Adrenal gland (tissue), 9 donors: ENCODE measurements at regions not wholly inside any gene's neighbourhood (a gene's known extent, or its start where the extent isn't known, plus 50 kb on each side); places are given as distances from the start of the nearest gene placed in this dataset.
A peak's percentile ranks its signal among the peaks of the same experiment; 100 is the strongest.

Experiments used
- DNase-seq, 7 donors: peaks; one replicate each; pipeline ENCODE4 v3.0.0-alpha.2; 2019 to 2020
- H3K27ac ChIP-seq, 5 donors: fragments of 200-600 bp; sonication (generic) in 4 of 5; 1 replicate in 3 of 5; 2 replicates in 2 of 5; pipeline versions ENCODE4 v1.5.1 to v1.8.0; 2016 to 2020; ENCODE audit warnings: mild to moderate bottlenecking in 1 of 5
- H3K27me3 ChIP-seq: fragments of 200-600 bp; 2 replicates; pipeline ENCODE4 v1.8.0; 2021
- H3K36me3 ChIP-seq, 2 donors: fragments of 200-600 bp; replicated peaks in 1 of 2; 1 replicate in 1 of 2; 2 replicates in 1 of 2; pipeline versions ENCODE4 v1.5.1 to v1.8.0; 2018 to 2022
- H3K4me1 ChIP-seq, 2 donors: fragments of 200-600 bp; replicated peaks in 1 of 2; 1 replicate in 1 of 2; 2 replicates in 1 of 2; pipeline versions ENCODE4 v1.5.1 to v1.8.0; 2018 to 2021
- H3K4me3 ChIP-seq, 4 donors: fragments of 200-600 bp; sonication (generic) in 3 of 4; one replicate each; pipeline ENCODE4 v1.5.1; 2016 to 2018
- H3K9me3 ChIP-seq, 3 donors: fragments of 200-600 bp; sonication (generic) in 1 of 3; replicated peaks in 1 of 3; 1 replicate in 2 of 3; 2 replicates in 1 of 3; pipeline versions ENCODE4 v1.5.1 to v1.8.0; 2016 to 2021
- CTCF ChIP-seq, 6 experiments: fragments of 450-650 bp in 4 of 6; fragments of 200-600 bp in 2 of 6; sonication (generic) in 1 of 6; IDR thresholded peaks; 1 replicate in 5 of 6; 2 replicates in 1 of 6; pipeline versions ENCODE4 v1.5.1 to v1.8.0; 2016 to 2021; ENCODE audit warnings: antibody characterized with exemption in 6 of 6, mild to moderate bottlenecking in 2 of 6, moderate library complexity in 1 of 6
- POLR2A ChIP-seq, 2 donors: fragments of 450-650 bp; IDR thresholded peaks; one replicate each; pipeline ENCODE4 v1.6.1; 2017; ENCODE audit warnings: antibody characterized with exemption in 2 of 2, mild to moderate bottlenecking in 2 of 2, moderate library complexity in 1 of 2
- WGBS, 4 donors: extraction: QIAGEN DNeasy Blood & Tissue Kit in 2 of 4; methylation state at CpG; one replicate each; pipeline versions ENCODE4 v1.1.5 to v1.1.7; 2013 to 2017; 5-methylcytosine and 5-hydroxymethylcytosine counted together
- intact Hi-C, 2 donors: fragments of 100-400 bp; cut with DNase I; formaldehyde crosslinking; loops; one replicate each; pipeline versions ENCODE4 v1.14.1 to v1.15.0; 2022 to 2023
- donor health status: healthy with polysubstance abuse.
- donor health status: Bipolar disorder and iron deficiency.
- donor health status: DM: yes; HTN: yes; CAD: no.
- donor health status: DM: no; HTN: no; CAD: no.
- donor health status: DM: no; HTN: no; CAD: no.

GRCh38 chr15:31482122-31482922, 155.7 kb downstream of the KLF13 start:
- Histone ChIP-seq H3K36me3 (no peaks in the 10 kb centered on the region), H3K27ac (no peak overlapping the region), H3K27me3 (peaks cover 18% of the 10 kb centered on the region), H3K9me3 (no peaks in the 10 kb centered on the region), H3K4me3 (no peak overlapping the region), H3K4me1 (no peaks in the 10 kb centered on the region)
- 91 to 95% (median 93%) methylated on average over 27 to 38 of the region's 38 CpGs for WGBS, 4 donors
- peak in 2 of 7 donors; percentile 15 to 33 for DNase-seq
- TF ChIP-seq POLR2A (IDR thresholded peaks at IDR 0.05) (no peak), CTCF (IDR thresholded peaks at IDR 0.05) (no peak)
- intact Hi-C loops, result loop anchor here (5.0 to 10.0 kb wide), 2 partner anchors 40 to 118 kb away; no protein-coding TSS in a partner anchor

GRCh38 chr15:31483053-31483985, 156.7 kb downstream of the KLF13 start:
- peak in 2 of 7 donors; percentile 17 to 49 for DNase-seq
- intact Hi-C loops, result loop anchor here (5.0 to 10.0 kb wide), 2 partner anchors 41 to 119 kb away; no protein-coding TSS in a partner anchor
- TF ChIP-seq POLR2A (IDR thresholded peaks at IDR 0.05) (no peak), CTCF (IDR thresholded peaks at IDR 0.05) (no peak)
- Histone ChIP-seq H3K36me3 (no peaks in the 10 kb centered on the region), H3K4me1 (peaks cover 0 to 1% of the 10 kb centered on the region in 2 donors), H3K9me3 (no peaks in the 10 kb centered on the region), H3K27me3 (peaks cover 18% of the 10 kb centered on the region), H3K27ac (no peak overlapping the region), H3K4me3 (peak overlapping the region in 1 of 4 donors; percentile 36)
- WGBS, 4 donors, result 2 to 14% (median 8%) methylated on average over 8 to 146 of the region's 147 CpGs

- WGBS, 4 donors, result 54 to 86% (median 68%) methylated on average over 56 to 100 of the region's 100 CpGs
- no peak overlapping the region for H3K4me3 ChIP-seq
Observed at GRCh38 chr15:31483986-31484951, 157.6 kb downstream of the KLF13 start.

More at GRCh38 chr15:31483986-31484951, 157.6 kb downstream of the KLF13 start:
- Histone ChIP-seq H3K27me3 (peaks cover 18% of the 10 kb centered on the region), H3K4me1 (peaks cover 0 to 10% of the 10 kb centered on the region in 2 donors), H3K9me3 (no peaks in the 10 kb centered on the region), H3K36me3 (no peaks in the 10 kb centered on the region), H3K27ac (no peak overlapping the region)
- TF ChIP-seq CTCF (IDR thresholded peaks at IDR 0.05) (no peak), POLR2A (IDR thresholded peaks at IDR 0.05) (no peak)
- DNase-seq, result peak in 2 of 7 donors; percentile 14 to 46
- intact Hi-C loops, result loop anchor here (5.0 to 10.0 kb wide), 2 partner anchors 42 to 119 kb away; no protein-coding TSS in a partner anchor
